NCI-H1417 (cell line): ENCODE measurements at regions not wholly inside any gene's neighbourhood (a gene's known extent, or its start where the extent isn't known, plus 50 kb on each side); places are given as distances from the start of the nearest gene placed in this dataset.

Experiments
- DNase-seq, 3 experiments: peaks; one replicate each; lab custom pipeline; 2025; lab: John Stamatoyannopoulos, UW

GRCh38 chr4:20353646-20354045 is 101.9 kb downstream of the SLIT2 start:
- peak in 1 of 3 experiments; percentile 36 for DNase-seq

GRCh38 chr4:20354120-20354519 is 102.4 kb downstream of the SLIT2 start:
- peak; percentile 55 to 96 (median 88) for DNase-seq

DNA sequence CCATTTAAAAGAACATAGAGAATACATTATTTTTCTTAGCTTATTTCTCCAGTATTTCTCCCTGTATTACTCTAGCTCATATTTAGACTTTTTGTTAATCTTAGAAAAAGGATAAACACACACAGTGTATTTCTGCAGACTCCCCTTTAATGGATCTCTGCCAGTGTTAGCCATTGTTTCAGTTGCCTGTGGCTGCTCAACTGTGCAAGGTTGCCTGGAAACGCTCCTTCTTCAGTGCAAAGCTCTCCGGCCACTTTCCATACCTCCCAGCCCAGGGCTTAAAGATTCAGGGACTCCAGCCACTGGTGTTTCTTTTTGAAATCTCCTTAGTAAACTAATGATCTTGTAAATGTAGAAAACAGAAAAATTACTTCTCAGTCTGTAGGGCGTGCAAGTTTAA is 104.9 kb downstream of the SLIT2 start:
- peak; percentile 59 to 83 (median 82) for DNase-seq

GRCh38 chr4:20358110-20358509 is 106.4 kb downstream of the SLIT2 start:
- no peak for DNase-seq

- DNase-seq = no peak
Observed at GRCh38 chr4:20359692-20360091, 108.0 kb downstream of the SLIT2 start.

DNA sequence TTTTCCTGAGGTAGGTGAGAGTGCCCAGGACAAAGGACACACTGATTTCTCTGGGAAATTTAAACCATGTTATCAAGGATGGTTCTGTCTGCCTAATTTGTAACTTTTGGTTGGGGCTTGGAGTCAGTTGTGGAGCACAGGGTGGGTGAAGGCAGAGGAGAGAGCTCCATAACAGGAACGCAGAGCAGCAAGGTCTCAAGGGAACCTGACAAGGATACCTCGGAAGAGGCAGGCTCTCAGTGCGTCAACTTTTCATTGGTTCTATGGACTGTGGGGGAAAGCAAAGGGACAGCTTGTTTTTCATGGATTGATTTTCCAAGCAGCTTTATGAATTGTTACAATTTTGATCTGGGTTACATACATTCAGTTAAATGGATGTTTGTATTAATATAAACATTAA is 110.4 kb downstream of the SLIT2 start:
- DNase-seq = peak in 2 of 3 experiments; percentile 9 to 25

GRCh38 chr4:20364969-20365368 is 113.3 kb downstream of the SLIT2 start:
- no peak for DNase-seq

- DNase-seq = no peak
Observed at GRCh38 chr4:20367446-20367845, 115.7 kb downstream of the SLIT2 start.

DNA sequence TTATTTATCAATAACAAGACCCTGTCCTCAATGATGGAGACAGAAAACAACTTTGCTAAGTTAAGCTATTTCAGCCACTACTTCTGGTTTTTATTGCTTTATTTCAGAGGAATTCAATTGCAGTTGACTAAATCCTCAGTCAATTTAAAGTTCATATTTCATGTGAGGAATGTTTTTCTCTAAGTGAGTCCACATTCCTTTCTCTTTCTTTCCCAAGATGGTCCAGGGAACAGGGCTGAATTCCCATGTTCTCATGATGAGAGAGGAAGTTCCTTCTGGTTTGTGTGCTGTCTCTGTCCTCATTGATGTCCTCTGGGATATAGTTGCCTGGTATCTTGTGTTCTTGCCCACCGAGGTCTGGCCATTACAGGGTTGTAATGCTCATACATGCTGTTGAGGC is 117.2 kb downstream of the SLIT2 start:
- DNase-seq = no peak

DNA sequence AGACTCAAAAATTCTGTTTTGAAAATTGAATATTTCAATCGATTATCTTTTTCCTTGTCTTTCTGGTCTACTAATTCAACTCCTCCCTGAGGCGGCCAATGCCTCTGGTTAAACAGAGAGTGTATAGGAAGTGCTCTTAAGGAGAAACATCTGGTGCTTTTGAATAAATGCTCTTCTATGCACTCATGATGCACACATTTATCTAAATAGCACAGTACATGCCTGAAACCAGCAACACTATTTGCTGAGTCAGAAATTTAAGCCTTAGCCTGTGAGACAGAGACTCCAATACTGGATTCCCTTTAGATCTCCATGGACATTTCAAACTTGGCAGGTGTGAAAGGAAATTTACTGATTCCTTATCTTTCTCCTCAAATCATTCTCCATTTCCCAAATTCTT is 118.6 kb downstream of the SLIT2 start:
- peak in 2 of 3 experiments; percentile 14 to 74 for DNase-seq

DNA sequence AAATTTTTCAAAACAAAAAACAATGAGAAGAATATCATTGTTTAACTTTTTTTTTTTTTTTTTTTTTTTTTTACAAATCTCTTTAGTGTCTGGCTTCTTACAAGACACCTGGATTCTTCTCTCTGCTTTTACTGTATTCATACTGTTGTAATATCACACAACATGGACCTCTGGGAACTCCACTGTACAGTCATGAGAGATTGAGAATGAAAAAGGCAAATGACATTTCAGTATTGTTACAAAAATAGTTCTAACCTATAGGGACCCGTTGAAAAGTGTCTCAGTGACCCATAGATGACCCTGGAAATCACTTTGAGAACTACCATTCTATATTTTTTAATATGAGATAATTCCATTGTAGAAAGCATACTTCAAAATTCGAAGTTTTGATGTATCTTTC is 124.4 kb downstream of the SLIT2 start:
- no peak for DNase-seq

GRCh38 chr4:20378181-20378580 is 126.5 kb downstream of the SLIT2 start:
- DNase-seq = no peak

GRCh38 chr4:20381005-20381404 is 129.3 kb downstream of the SLIT2 start:
- DNase-seq = no peak

GRCh38 chr4:20383283-20383682 is 131.6 kb downstream of the SLIT2 start:
- peak in 1 of 3 experiments; percentile 8 for DNase-seq

- DNase-seq = no peak
Observed at GRCh38 chr4:20383969-20384368, 132.3 kb downstream of the SLIT2 start.

GRCh38 chr4:20384456-20384855 is 132.8 kb downstream of the SLIT2 start:
- DNase-seq = no peak

GRCh38 chr4:20386001-20386740 is 134.5 kb downstream of the SLIT2 start:
- no peak for DNase-seq

DNA sequence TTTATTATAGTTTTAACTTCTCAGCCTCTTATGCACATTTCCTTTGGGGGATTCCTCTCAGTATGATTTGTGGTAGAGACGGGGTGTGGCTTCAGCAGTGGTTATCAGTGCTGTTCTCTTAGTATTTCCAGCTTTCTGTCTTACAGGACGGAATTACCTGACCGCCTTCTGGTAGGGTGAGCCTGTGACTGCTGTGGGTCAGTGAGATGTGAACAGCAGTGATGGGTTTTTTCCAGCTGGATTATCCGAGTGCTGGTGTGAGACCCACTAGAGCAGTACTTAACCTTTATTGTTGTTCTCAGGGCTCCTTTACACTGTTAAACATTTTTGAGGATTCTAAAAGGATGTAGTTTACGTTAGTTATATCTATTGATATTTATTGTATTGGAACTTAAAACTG is 135.2 kb downstream of the SLIT2 start:
- no peak for DNase-seq

GRCh38 chr4:20391198-20391597 is 139.5 kb downstream of the SLIT2 start:
- peak in 1 of 3 experiments; percentile 86 for DNase-seq

DNA sequence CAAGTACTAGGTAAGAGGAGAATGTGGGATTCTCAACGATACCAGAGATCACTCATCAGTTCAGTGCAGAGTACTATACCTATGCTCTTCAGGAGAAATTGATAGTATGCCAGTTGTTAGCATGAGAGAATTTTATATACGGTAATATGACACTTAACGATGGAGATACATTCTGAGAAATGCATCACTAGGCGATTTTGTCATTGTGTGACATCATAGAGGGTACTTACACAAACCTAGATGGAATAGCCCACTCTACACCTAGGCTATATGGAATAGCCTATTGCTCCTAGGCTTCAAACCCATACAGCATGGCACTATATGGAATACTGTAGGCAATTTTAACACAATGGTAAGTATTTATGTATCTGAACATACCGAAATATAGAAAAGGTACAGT is 140.2 kb downstream of the SLIT2 start:
- DNase-seq = no peak

DNA sequence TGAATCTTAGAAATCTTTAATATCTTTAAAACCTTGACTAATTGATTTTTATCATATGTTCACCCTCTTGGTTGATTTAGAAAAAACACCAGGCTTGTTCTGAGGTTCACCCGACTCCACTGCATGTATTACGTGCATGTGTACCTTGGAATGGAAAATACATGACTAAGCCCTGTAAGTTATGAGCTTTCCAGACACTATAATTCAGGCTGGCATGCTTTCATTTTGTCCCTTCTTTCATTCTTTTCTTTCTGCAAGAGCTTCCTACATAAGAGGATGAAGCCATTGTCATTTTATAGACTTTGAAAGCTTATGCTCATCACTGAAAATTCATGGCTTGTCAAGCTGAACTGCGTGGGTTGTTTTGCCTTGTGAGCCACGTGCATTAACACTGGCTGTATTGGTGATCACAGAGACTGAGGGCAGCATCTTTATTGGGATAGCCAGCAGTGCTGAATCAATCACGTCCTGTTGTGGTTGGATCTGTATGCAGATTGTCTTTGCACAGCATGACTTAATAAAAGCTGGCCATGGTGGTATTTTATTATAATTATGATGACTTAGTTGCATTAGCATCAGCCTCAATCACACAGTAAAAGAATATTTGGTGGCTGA is 141.9 kb downstream of the SLIT2 start:
- peak in 2 of 3 experiments; percentile 48 to 78 for DNase-seq

DNA sequence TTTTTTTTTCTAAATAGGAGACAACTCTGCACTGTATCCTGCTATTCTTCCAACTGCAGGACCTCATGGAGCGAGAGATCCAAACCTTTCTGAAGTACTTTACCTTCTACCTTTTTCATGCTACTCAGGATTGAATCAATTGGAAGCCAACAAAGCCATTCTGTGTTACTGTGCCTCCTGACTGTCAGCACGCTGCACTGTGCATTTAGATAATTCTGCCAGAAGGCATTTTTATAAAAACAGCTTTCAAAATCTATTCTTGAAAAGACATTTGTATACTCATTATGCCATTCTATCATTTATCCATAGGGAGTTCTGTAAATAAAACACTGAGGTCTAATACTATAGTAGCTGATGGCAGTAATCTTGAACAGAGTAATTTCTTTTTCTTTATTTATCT is 142.8 kb downstream of the SLIT2 start:
- DNase-seq = peak in 2 of 3 experiments; percentile 71 to 95

DNA sequence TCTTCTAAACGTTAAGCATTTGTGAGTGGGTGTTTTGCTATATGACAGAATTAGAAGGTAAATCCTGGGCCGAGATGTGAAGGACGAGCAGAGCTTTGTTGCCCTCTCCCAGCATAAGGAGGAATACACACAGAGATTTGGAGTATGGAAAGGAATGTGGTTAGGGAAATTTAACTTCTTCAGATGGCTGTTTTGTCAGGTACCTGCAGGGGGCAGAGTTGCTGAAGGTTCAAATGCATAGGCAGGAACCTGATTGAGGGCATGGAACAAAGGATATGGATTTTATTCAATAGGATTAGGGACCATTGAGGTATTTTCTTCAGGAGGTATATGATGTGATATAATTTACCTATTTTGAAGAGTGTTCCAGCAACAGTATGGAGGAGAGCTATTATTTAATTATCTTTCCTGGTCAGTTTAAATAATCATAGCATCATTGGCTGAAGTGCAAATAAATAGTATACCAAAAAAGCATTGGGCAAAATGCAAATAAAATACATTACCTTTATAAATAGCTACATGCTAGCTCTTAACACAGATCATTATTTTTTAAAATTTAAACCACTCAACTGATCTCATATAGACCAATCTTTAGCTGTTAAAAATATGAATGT is 143.6 kb downstream of the SLIT2 start:
- peak; percentile 73 to 97 (median 81) for DNase-seq
